Progenitor cell of endocrine pancreas (in vitro differentiated cells): ENCODE measurements at regions not wholly inside any gene's neighbourhood (a gene's known extent, or its start where the extent isn't known, plus 50 kb on each side); places are given as distances from the start of the nearest gene placed in this dataset.

ENCODE experiments used
- DNase-seq: peaks from one replicate; pipeline ENCODE4 v3.0.0; 2021; ENCODE audit warnings: low spot score; ENCODE audit not compliant: unreplicated experiment
- H3K27ac Mint-ChIP-seq: 2 replicates; pipeline ENCODE4 v1.8.0; 2021; ENCODE audit warnings: mild to moderate bottlenecking, moderate library complexity, mixed read lengths
- H3K27me3 Mint-ChIP-seq: 2 replicates; pipeline ENCODE4 v1.8.0; 2021; ENCODE audit warnings: mixed read lengths
- H3K36me3 Mint-ChIP-seq: 2 replicates; pipeline ENCODE4 v1.8.0; 2022; ENCODE audit warnings: mixed read lengths; ENCODE audit not compliant: insufficient read depth
- H3K4me1 Mint-ChIP-seq: 2 replicates; pipeline ENCODE4 v1.8.0; 2021; ENCODE audit warnings: low read depth, mixed read lengths
- H3K4me3 Mint-ChIP-seq: 2 replicates; pipeline ENCODE4 v1.8.0; 2021; ENCODE audit warnings: low read depth, mild to moderate bottlenecking, moderate library complexity, mixed read lengths
- H3K9me3 Mint-ChIP-seq: 2 replicates; pipeline ENCODE4 v1.8.0; 2021; ENCODE audit warnings: low read depth, mixed read lengths
- TF ChIP-seq, protein P1 (sequence below): fragments of 200-600 bp; sonication (generic); IDR thresholded peaks from one replicate; pipeline ENCODE4 v1.5.0; 2021; ENCODE audit warnings: antibody characterized with exemption, mild to moderate bottlenecking; ENCODE audit not compliant: unreplicated experiment

DNA sequence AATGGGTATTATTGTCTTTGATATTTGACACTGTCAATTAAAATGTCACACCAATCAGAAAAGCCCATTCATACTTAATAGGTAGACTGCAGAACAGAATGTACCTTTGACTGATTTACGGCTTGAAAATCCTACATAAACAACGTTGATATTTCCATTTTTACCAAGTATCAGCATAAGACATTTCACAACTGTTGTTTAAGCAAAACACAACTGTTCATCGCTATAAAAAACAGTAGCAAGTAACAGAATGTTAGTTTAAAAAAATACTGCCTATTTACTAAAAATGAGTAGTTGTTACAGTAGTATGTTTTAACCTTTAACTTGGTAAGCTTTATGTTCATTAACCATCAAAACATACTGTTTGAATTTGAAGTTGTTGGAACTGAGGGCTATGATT is 1096.6 kb downstream of the PCDH17 start:
- no peak for DNase-seq
- Mint-ChIP-seq H3K4me3 (no peak overlapping the region), H3K27me3 (no peaks in the 10 kb centered on the region), H3K27ac (no peak overlapping the region), H3K4me1 (peaks cover 30% of the 10 kb centered on the region), H3K36me3 (no peaks in the 10 kb centered on the region), H3K9me3 (no peaks in the 10 kb centered on the region)
- TF ChIP-seq, protein P1, sequence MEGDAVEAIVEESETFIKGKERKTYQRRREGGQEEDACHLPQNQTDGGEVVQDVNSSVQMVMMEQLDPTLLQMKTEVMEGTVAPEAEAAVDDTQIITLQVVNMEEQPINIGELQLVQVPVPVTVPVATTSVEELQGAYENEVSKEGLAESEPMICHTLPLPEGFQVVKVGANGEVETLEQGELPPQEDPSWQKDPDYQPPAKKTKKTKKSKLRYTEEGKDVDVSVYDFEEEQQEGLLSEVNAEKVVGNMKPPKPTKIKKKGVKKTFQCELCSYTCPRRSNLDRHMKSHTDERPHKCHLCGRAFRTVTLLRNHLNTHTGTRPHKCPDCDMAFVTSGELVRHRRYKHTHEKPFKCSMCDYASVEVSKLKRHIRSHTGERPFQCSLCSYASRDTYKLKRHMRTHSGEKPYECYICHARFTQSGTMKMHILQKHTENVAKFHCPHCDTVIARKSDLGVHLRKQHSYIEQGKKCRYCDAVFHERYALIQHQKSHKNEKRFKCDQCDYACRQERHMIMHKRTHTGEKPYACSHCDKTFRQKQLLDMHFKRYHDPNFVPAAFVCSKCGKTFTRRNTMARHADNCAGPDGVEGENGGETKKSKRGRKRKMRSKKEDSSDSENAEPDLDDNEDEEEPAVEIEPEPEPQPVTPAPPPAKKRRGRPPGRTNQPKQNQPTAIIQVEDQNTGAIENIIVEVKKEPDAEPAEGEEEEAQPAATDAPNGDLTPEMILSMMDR, result no peak

DNA sequence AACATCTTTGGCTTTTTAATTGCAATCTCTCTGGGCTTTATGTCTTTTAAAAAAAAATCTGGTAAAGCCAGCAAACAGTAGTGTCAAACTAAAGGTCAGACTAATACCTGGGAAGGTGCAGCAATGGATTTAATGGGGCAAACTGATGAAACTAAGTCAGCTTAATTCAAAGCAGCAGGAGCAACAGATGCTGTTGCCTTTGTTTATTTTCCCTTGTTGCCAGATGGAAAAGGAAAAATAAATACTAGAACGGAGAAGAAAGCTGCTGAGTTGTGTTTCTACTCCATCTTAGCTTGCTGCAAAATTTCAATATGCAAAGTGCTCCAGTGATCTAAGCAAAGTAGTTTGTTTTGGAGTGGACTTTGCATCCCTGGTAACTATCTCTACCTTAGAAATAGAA is 1097.8 kb downstream of the PCDH17 start:
- Mint-ChIP-seq H3K27me3 (no peaks in the 10 kb centered on the region), H3K4me1 (peaks cover 30% of the 10 kb centered on the region), H3K27ac (no peak overlapping the region), H3K9me3 (no peaks in the 10 kb centered on the region), H3K4me3 (no peak overlapping the region), H3K36me3 (no peaks in the 10 kb centered on the region)
- TF ChIP-seq, protein P1, result no peak
- no peak for DNase-seq

DNA sequence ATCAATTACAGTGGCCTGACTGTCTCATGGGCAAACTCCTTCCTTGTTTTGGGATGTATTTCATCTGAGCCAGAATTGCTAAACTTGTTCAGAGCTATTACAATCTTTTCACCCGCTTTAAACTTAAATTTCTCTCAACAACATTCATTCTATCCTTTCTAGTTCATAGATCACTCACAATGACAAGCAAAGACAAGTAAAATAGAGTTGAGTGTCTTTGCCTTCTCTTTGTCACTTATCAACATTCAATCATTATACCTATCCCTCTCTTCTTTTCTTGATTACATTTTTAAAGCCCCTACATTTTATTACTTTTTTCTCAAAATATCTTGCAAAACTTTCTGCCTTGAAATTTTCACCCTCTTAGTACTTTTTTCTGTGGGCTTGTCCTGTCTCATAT is 1113.1 kb downstream of the PCDH17 start:
- Mint-ChIP-seq H3K4me3 (no peak overlapping the region), H3K4me1 (no peaks in the 10 kb centered on the region), H3K27ac (no peak overlapping the region), H3K27me3 (no peaks in the 10 kb centered on the region), H3K36me3 (no peaks in the 10 kb centered on the region), H3K9me3 (no peaks in the 10 kb centered on the region)
- no peak for DNase-seq
- TF ChIP-seq, protein P1, result no peak

DNA sequence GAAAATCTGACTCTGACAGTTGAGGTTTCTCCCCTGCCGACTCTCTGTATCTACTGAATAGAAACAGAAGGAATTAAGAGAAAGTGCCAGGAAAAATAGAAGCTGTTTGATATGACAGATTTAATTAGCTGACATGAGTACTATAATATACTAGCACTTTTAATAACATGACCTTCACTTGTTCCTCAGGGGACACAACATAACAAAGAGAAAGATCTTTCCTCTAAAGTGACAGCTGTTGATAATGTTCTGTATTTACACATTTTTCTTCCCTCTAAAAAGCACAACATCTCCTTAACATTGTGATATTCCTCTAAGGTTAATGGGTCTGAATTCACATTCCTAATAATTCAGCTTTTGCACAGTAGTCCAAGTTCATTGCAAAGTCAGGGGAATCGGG is 1136.0 kb downstream of the PCDH17 start:
- no peaks in the 10 kb centered on the region for H3K9me3 Mint-ChIP-seq
- peaks cover 27% of the 10 kb centered on the region for H3K4me1 Mint-ChIP-seq
- H3K36me3 Mint-ChIP-seq, result no peaks in the 10 kb centered on the region
- TF ChIP-seq, protein P1, result no peak
- H3K27me3 Mint-ChIP-seq, result no peaks in the 10 kb centered on the region
- H3K4me3 Mint-ChIP-seq, result no peak overlapping the region
- no peak for DNase-seq
- H3K27ac Mint-ChIP-seq, result no peak overlapping the region

DNA sequence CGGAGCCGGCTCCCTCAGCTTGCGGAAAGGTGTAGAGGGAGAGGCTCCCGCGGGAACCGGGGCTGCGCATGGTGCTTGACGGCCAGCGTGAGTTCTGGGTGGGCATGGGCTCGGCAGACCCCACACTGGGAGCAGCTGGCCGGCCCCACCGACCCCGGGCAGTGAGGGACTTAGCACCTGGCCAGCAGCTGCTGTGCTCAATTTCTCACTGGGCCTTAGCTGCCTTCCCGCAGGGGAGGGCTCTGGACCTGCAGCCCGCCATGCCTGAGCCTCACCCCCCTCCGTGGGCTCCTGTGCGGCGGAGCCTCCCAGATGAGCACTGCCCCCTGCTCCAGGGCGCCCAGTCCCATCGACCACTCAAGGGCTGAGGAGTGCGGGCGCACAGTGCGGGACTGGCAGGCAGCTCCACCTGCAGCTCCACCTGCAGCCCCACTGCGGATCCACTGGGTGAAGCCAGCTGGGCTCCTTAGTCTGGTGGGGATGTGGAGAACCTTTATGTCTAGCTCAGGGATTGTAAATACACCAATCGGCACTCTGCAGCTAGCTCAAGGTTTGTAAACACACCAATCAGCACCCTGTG is 1141.8 kb downstream of the PCDH17 start:
- no peaks in the 10 kb centered on the region for H3K36me3 Mint-ChIP-seq
- DNase-seq, result no peak
- TF ChIP-seq, protein P1, result no peak
- no peaks in the 10 kb centered on the region for H3K27me3 Mint-ChIP-seq
- H3K4me3 Mint-ChIP-seq, result no peak overlapping the region
- H3K9me3 Mint-ChIP-seq, result peaks cover 3% of the 10 kb centered on the region
- no peak overlapping the region for H3K27ac Mint-ChIP-seq
- peaks cover 13% of the 10 kb centered on the region for H3K4me1 Mint-ChIP-seq
